ENCODE measurements at regions not wholly inside any gene's neighbourhood (a gene's known extent, or its start where the extent isn't known, plus 50 kb on each side); places are given as distances from the start of the nearest gene placed in this dataset.

- no peak for TF ChIP-seq CTCF (IDR thresholded peaks at IDR 0.05)
- no peak for TF ChIP-seq POLR2A (IDR thresholded peaks at IDR 0.05)
- DNase-seq, result no peak
- Histone ChIP-seq H3K4me3 (no peak overlapping the region), H3K36me3 (no peaks in the 10 kb centered on the region), H3K9me3 (no peaks in the 10 kb centered on the region), H3K27ac (peak overlapping the region in 1 of 4 donors; percentile 11), H3K4me1 (peaks cover 0 to 11% (median 0%) of the 10 kb centered on the region in 4 donors), H3K27me3 (no peaks in the 10 kb centered on the region)
Measured at GRCh38 chr7:25578991-25579777, 350.9 kb upstream of the NPVF start.

GRCh38 chr7:25579778-25580075, 351.4 kb upstream of the NPVF start:
- no peaks in the 10 kb centered on the region for H3K36me3 ChIP-seq
- H3K4me3 ChIP-seq, result no peak overlapping the region
- no peaks in the 10 kb centered on the region for H3K27me3 ChIP-seq
- TF ChIP-seq CTCF (IDR thresholded peaks at IDR 0.05), result no peak
- TF ChIP-seq POLR2A (IDR thresholded peaks at IDR 0.05), result no peak
- peak overlapping the region in 1 of 4 donors; percentile 11 for H3K27ac ChIP-seq
- H3K4me1 ChIP-seq, result peaks cover 0 to 11% (median 0%) of the 10 kb centered on the region in 4 donors
- no peak for DNase-seq
- no peaks in the 10 kb centered on the region for H3K9me3 ChIP-seq

- no peak for DNase-seq
- Histone ChIP-seq H3K27ac (peak overlapping the region in 1 of 4 donors; percentile 11), H3K4me1 (peaks cover 0 to 11% (median 0%) of the 10 kb centered on the region in 4 donors), H3K9me3 (no peaks in the 10 kb centered on the region), H3K27me3 (no peaks in the 10 kb centered on the region), H3K36me3 (no peaks in the 10 kb centered on the region), H3K4me3 (no peak overlapping the region)
- no peak for TF ChIP-seq CTCF (IDR thresholded peaks at IDR 0.05)
- TF ChIP-seq POLR2A (IDR thresholded peaks at IDR 0.05), result no peak
Measured at GRCh38 chr7:25580141-25580540, 351.9 kb upstream of the NPVF start.

- H3K36me3 ChIP-seq, result no peaks in the 10 kb centered on the region
- peaks cover 0 to 11% (median 0%) of the 10 kb centered on the region in 4 donors for H3K4me1 ChIP-seq
- H3K27me3 ChIP-seq, result no peaks in the 10 kb centered on the region
- no peak overlapping the region for H3K4me3 ChIP-seq
- no peak overlapping the region for H3K27ac ChIP-seq
- TF ChIP-seq CTCF (IDR thresholded peaks at IDR 0.05) (no peak), POLR2A (IDR thresholded peaks at IDR 0.05) (no peak)
- DNase-seq, result no peak
- H3K9me3 ChIP-seq, result no peaks in the 10 kb centered on the region
Measured at GRCh38 chr7:25583621-25584020, 355.3 kb upstream of the NPVF start.

GRCh38 chr7:25584112-25584938, 356.0 kb upstream of the NPVF start:
- Histone ChIP-seq H3K36me3 (no peaks in the 10 kb centered on the region), H3K27ac (no peak overlapping the region), H3K9me3 (no peaks in the 10 kb centered on the region), H3K27me3 (no peaks in the 10 kb centered on the region), H3K4me1 (peaks cover 0 to 8% (median 0%) of the 10 kb centered on the region in 4 donors), H3K4me3 (no peak overlapping the region)
- DNase-seq, result no peak
- no peak for TF ChIP-seq POLR2A (IDR thresholded peaks at IDR 0.05)
- TF ChIP-seq CTCF (IDR thresholded peaks at IDR 0.05), result no peak

Measured in Peyer's patch (tissue), 4 donors.